Spinal cord (tissue), 9 donors: ENCODE measurements at regions not wholly inside any gene's neighbourhood (a gene's known extent, or its start where the extent isn't known, plus 50 kb on each side); places are given as distances from the start of the nearest gene placed in this dataset.
"Not testable (repeated sequence)": the region's sequence is repeated elsewhere in the genome, so short reads cannot be mapped to it uniquely, and the experiment has no call there.

Experiments used
- DNase-seq, 6 donors: peaks; one replicate each; pipeline versions ENCODE4 v3.0.0 to v3.0.0-alpha.2; 2013 to 2015; ENCODE audit warnings: low spot score in 6 of 6, low read depth in 4 of 6
- H3K27ac ChIP-seq: one replicate; pipeline ENCODE4 v1.5.1; 2013; ENCODE audit warnings: low read depth, low read length, control low read depth
- H3K27me3 ChIP-seq: one replicate; pipeline ENCODE4 v1.6.1; 2013; ENCODE audit warnings: low read length; ENCODE audit not compliant: control insufficient read depth, insufficient read depth
- H3K36me3 ChIP-seq: one replicate; pipeline ENCODE4 v1.6.1; 2013; ENCODE audit warnings: low read length; ENCODE audit not compliant: control insufficient read depth, insufficient read depth
- H3K4me1 ChIP-seq: one replicate; pipeline ENCODE4 v1.6.1; 2013; ENCODE audit warnings: low read length; ENCODE audit not compliant: control insufficient read depth, insufficient read depth
- H3K4me3 ChIP-seq: one replicate; pipeline ENCODE4 v1.5.1; 2013; ENCODE audit warnings: low read depth, low read length, control low read depth
- H3K9me3 ChIP-seq: one replicate; pipeline ENCODE4 v1.6.1; 2013; ENCODE audit warnings: low read length; ENCODE audit not compliant: control insufficient read depth, insufficient read depth
- WGBS: methylation state at CpG from one replicate; pipeline ENCODE4 v1.1.5; 2013; ENCODE audit warnings: missing lambda C conversion rate; ENCODE audit not compliant: insufficient coverage; 5-methylcytosine and 5-hydroxymethylcytosine counted together
- donor health status: healthy.

- Histone ChIP-seq H3K27ac (no peak overlapping the region), H3K27me3 (no peaks in the 10 kb centered on the region), H3K4me3 (no peak overlapping the region), H3K9me3 (peaks cover 1% of the 10 kb centered on the region), H3K36me3 (no peaks in the 10 kb centered on the region), H3K4me1 (peaks cover 19% of the 10 kb centered on the region)
- 91% methylated on average over 1 of the region's 1 CpG for WGBS
- no peak for DNase-seq
These were observed 190.2 kb upstream of the ZNF469 start for GRCh38 chr16:88192601-88193000.

- peak in 3 of 6 donors; percentile 36 to 89 (median 69) for DNase-seq
- H3K9me3 ChIP-seq, H3K27me3 ChIP-seq, H3K4me3 ChIP-seq, H3K36me3 ChIP-seq, H3K27ac ChIP-seq: not testable (repeated sequence)
- WGBS = no CpG with 5 or more reads among the region's 15 CpGs
- H3K4me1 ChIP-seq = peaks cover 19% of the 10 kb centered on the region
These were observed 188.9 kb upstream of the ZNF469 start for GRCh38 chr16:88193706-88194396.

- DNase-seq = peak in 3 of 6 donors; percentile 25 to 80 (median 72)
- Histone ChIP-seq H3K9me3 (no peaks in the 10 kb centered on the region), H3K27me3 (no peaks in the 10 kb centered on the region), H3K4me1 (peaks cover 19% of the 10 kb centered on the region), H3K4me3 (no peak overlapping the region), H3K27ac (no peak overlapping the region), H3K36me3 (no peaks in the 10 kb centered on the region)
- 29% methylated on average over 42 of the region's 47 CpGs for WGBS
These were observed 188.1 kb upstream of the ZNF469 start for GRCh38 chr16:88194397-88195268.

- Histone ChIP-seq H3K4me1 (peaks cover 25% of the 10 kb centered on the region), H3K27ac (peak overlapping the region; percentile 16), H3K4me3 (no peak overlapping the region), H3K27me3 (no peaks in the 10 kb centered on the region), H3K9me3 (no peaks in the 10 kb centered on the region), H3K36me3 (no peaks in the 10 kb centered on the region)
- WGBS = 61% methylated on average over 10 of the region's 10 CpGs
- no peak for DNase-seq
These were observed 187.5 kb upstream of the ZNF469 start for GRCh38 chr16:88195269-88195705.

- WGBS = 85% methylated on average over 9 of the region's 9 CpGs
- Histone ChIP-seq H3K4me1 (peaks cover 30% of the 10 kb centered on the region), H3K27ac (no peak overlapping the region), H3K9me3 (no peaks in the 10 kb centered on the region), H3K36me3 (no peaks in the 10 kb centered on the region), H3K4me3 (no peak overlapping the region), H3K27me3 (no peaks in the 10 kb centered on the region)
- no peak for DNase-seq
These were observed 186.8 kb upstream of the ZNF469 start for GRCh38 chr16:88195911-88196465.

GRCh38 chr16:88196471-88197400 is 186.0 kb upstream of the ZNF469 start:
- H3K9me3 ChIP-seq = no peaks in the 10 kb centered on the region
- WGBS = 90% methylated on average over 15 of the region's 16 CpGs

GRCh38 chr16:88197481-88198456 is 185.0 kb upstream of the ZNF469 start:
- Histone ChIP-seq H3K4me3 (no peak overlapping the region), H3K27ac (no peak overlapping the region), H3K4me1 (peaks cover 30% of the 10 kb centered on the region), H3K36me3 (no peaks in the 10 kb centered on the region), H3K27me3 (no peaks in the 10 kb centered on the region), H3K9me3 (no peaks in the 10 kb centered on the region)
- no peak for DNase-seq
- 72% methylated on average over 12 of the region's 20 CpGs for WGBS

More at GRCh38 chr16:88196471-88197400, 186.0 kb upstream of the ZNF469 start:
- H3K4me1 ChIP-seq = peaks cover 30% of the 10 kb centered on the region
- H3K27me3 ChIP-seq = no peaks in the 10 kb centered on the region
- no peaks in the 10 kb centered on the region for H3K36me3 ChIP-seq
- no peak for DNase-seq
- H3K27ac ChIP-seq = no peak overlapping the region
- no peak overlapping the region for H3K4me3 ChIP-seq

GRCh38 chr16:88198457-88199295 is 184.1 kb upstream of the ZNF469 start:
- WGBS = 88% methylated on average over 17 of the region's 26 CpGs
- H3K27ac ChIP-seq, H3K36me3 ChIP-seq, DNase-seq, H3K27me3 ChIP-seq, H3K4me3 ChIP-seq, H3K9me3 ChIP-seq: not testable (repeated sequence)
- H3K4me1 ChIP-seq = peaks cover 30% of the 10 kb centered on the region
